Right hindlimb (tissue), 1 donor: ENCODE measurements at regions not wholly inside any gene's neighbourhood (a gene's known extent, or its start where the extent isn't known, plus 50 kb on each side); places are given as distances from the start of the nearest gene placed in this dataset.

Source experiments
- DNase-seq: peaks from one replicate; pipeline ENCODE4 v3.0.0-alpha.2; 2018

GRCh38 chr19:34120141-34120540 lies 52.2 kb upstream of the LSM14A start:
- no peak for DNase-seq

- no peak for DNase-seq
These were observed 51.3 kb upstream of the LSM14A start for GRCh38 chr19:34120846-34121639.
